Esophagus muscularis mucosa (tissue), 4 donors: ENCODE measurements at regions not wholly inside any gene's neighbourhood (a gene's known extent, or its start where the extent isn't known, plus 50 kb on each side); places are given as distances from the start of the nearest gene placed in this dataset.
A peak's percentile ranks its signal among the peaks of the same experiment; 100 is the strongest.

ENCODE experiments used
- DNase-seq: peaks from one replicate; pipeline ENCODE4 v3.0.0-alpha.2; 2017; ENCODE audit errors: extremely low spot score
- H3K27ac ChIP-seq, 4 donors: fragments of 200-600 bp; sonication (generic); replicated peaks in 1 of 4; 1 replicate in 3 of 4; 2 replicates in 1 of 4; pipeline ENCODE4 v1.5.1; 2016 to 2019; ENCODE audit warnings: mild to moderate bottlenecking in 1 of 4
- H3K27me3 ChIP-seq, 4 donors: fragments of 200-600 bp; sonication (generic); one replicate each; pipeline versions ENCODE4 v1.5.1 to v1.6.0; 2016 to 2019
- H3K36me3 ChIP-seq, 4 donors: fragments of 200-600 bp; sonication (generic); one replicate each; pipeline ENCODE4 v1.5.1; 2016 to 2019
- H3K4me1 ChIP-seq, 4 donors: fragments of 200-600 bp; sonication (generic); one replicate each; pipeline ENCODE4 v1.5.1; 2016 to 2019
- H3K4me3 ChIP-seq, 4 donors: fragments of 200-600 bp; sonication (generic); 1 replicate in 2 of 4; 2 replicates in 2 of 4; pipeline ENCODE4 v1.5.1; 2016 to 2019; ENCODE audit warnings: mild to moderate bottlenecking in 4 of 4, moderate library complexity in 1 of 4
- H3K9me3 ChIP-seq, 4 donors: fragments of 200-600 bp; sonication (generic); 1 replicate in 3 of 4; 2 replicates in 1 of 4; pipeline ENCODE4 v1.5.1; 2016 to 2019
- EP300 ChIP-seq: sonication (generic); formaldehyde crosslinking; IDR thresholded peaks from one replicate; pipeline ENCODE4 v1.6.1; 2017; ENCODE audit warnings: antibody characterized with exemption
- POLR2A ChIP-seq: fragments of 450-650 bp; IDR thresholded peaks from one replicate; pipeline ENCODE4 v1.6.1; 2017; ENCODE audit warnings: antibody characterized with exemption, moderate library complexity, mild to moderate bottlenecking, low read depth
- POLR2AphosphoS5 ChIP-seq, 2 donors: sonication (generic); formaldehyde crosslinking; IDR thresholded peaks; one replicate each; pipeline ENCODE4 v1.6.1; 2017; ENCODE audit warnings: antibody characterized with exemption in 2 of 2
- WGBS: methylation state at CpG from one replicate; pipeline ENCODE4 v1.1.5; 2018; 5-methylcytosine and 5-hydroxymethylcytosine counted together
- intact Hi-C: fragments of 100-400 bp; cut with DNase I; formaldehyde crosslinking; loops from one replicate; pipeline ENCODE4 v1.15.1; 2023
- TF ChIP-seq, protein P1 (sequence below), 3 experiments: fragments of 200-600 bp in 2 of 3; fragments of 450-650 bp in 1 of 3; sonication (generic) in 2 of 3; IDR thresholded peaks; one replicate each; pipeline ENCODE4 v1.5.1; 2017 to 2019; ENCODE audit warnings: antibody characterized with exemption in 3 of 3, mild to moderate bottlenecking in 2 of 3, moderate library complexity in 1 of 3

DNA sequence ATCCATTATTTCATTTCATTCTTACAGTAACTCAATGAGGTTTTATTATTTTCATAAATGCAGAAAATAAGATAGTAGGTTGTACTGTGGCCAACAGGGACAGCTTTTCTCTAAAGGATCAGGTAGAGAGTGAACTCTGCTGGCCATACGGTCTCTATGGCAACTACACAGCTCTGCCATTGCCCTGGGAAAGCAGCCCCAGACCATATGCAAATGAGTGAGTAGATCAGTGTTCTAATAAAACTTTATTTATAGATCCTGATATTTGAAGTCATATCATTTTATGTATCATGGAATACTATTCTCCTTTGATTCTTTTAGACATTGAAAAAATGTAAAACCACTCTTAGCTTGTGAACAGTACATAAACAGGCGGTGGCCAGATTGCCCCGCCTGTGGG, 192.5 kb upstream of the RREB1 start:
- no peak for DNase-seq
- H3K9me3 ChIP-seq = no peaks in the 10 kb centered on the region
- peaks cover 0 to 4% (median 0%) of the 10 kb centered on the region in 4 donors for H3K27me3 ChIP-seq
- H3K36me3 ChIP-seq = no peaks in the 10 kb centered on the region
- TF ChIP-seq EP300 = no peak
- TF ChIP-seq POLR2A = no peak
- TF ChIP-seq POLR2AphosphoS5 (IDR thresholded peaks at IDR 0.05) = no peak
- TF ChIP-seq, protein P1, sequence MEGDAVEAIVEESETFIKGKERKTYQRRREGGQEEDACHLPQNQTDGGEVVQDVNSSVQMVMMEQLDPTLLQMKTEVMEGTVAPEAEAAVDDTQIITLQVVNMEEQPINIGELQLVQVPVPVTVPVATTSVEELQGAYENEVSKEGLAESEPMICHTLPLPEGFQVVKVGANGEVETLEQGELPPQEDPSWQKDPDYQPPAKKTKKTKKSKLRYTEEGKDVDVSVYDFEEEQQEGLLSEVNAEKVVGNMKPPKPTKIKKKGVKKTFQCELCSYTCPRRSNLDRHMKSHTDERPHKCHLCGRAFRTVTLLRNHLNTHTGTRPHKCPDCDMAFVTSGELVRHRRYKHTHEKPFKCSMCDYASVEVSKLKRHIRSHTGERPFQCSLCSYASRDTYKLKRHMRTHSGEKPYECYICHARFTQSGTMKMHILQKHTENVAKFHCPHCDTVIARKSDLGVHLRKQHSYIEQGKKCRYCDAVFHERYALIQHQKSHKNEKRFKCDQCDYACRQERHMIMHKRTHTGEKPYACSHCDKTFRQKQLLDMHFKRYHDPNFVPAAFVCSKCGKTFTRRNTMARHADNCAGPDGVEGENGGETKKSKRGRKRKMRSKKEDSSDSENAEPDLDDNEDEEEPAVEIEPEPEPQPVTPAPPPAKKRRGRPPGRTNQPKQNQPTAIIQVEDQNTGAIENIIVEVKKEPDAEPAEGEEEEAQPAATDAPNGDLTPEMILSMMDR (IDR thresholded peaks at IDR 0.05) = no peak
- peak overlapping the region; percentile 35 to 48 (median 40) for H3K4me3 ChIP-seq
- peaks cover 16 to 40% (median 35%) of the 10 kb centered on the region in 4 donors for H3K4me1 ChIP-seq
- peak overlapping the region; percentile 67 to 76 (median 74) for H3K27ac ChIP-seq
- intact Hi-C loops = loop anchor here (10.0 kb wide), 1 partner anchor 330 kb away; no protein-coding TSS in a partner anchor
- 57% methylated on average over 3 of the region's 3 CpGs for WGBS

DNA sequence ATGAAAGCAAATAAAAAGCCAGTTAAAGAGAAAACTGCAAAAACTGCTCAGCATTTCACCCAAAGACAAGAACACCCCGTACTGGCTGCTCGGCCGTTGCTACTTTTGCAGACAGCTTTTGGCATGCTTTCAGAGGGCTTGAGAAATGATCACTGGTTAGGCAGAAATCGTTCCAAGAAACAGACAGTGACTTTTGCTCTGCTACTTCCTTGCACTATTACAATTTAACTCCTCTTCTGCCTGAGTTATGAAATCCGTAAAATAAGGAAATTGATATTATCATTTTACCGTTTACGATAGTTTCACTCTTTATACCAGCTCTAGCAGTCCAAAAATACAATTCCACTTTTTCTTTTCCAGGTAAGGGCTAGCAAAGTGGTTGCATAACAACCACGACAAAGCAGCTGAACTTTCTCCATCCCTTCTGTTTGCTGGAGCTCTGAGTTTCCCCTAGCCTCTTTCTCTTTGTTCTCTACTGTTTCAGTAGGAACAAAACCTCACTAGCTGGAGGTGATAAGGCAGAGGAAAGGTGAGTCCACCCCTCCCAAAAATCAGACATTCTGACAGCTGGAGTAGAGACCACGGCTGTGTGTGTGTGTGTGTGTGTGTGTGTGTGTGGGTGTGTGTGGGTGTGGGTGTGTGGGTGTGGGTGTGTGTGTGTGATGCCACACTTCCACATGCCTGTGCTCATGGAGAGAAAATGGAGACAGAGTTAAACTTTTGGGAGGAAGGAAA, 191.8 kb upstream of the RREB1 start:
- peak overlapping the region; percentile 67 to 76 (median 74) for H3K27ac ChIP-seq
- H3K9me3 ChIP-seq = no peaks in the 10 kb centered on the region
- 15% methylated on average over 9 of the region's 9 CpGs for WGBS
- no peaks in the 10 kb centered on the region for H3K27me3 ChIP-seq
- intact Hi-C loops = loop anchor here (10.0 kb wide), 1 partner anchor 329 kb away; no protein-coding TSS in a partner anchor
- DNase-seq = no peak
- H3K36me3 ChIP-seq = no peaks in the 10 kb centered on the region
- H3K4me3 ChIP-seq = peak overlapping the region; percentile 35 to 48 (median 40)
- TF ChIP-seq, protein P1 (IDR thresholded peaks at IDR 0.05) = no peak
- TF ChIP-seq POLR2AphosphoS5 (IDR thresholded peaks at IDR 0.05) = peak; percentile 54 to 67
- TF ChIP-seq POLR2A = no peak
- TF ChIP-seq EP300 = no peak
- peaks cover 16 to 40% (median 35%) of the 10 kb centered on the region in 4 donors for H3K4me1 ChIP-seq

DNA sequence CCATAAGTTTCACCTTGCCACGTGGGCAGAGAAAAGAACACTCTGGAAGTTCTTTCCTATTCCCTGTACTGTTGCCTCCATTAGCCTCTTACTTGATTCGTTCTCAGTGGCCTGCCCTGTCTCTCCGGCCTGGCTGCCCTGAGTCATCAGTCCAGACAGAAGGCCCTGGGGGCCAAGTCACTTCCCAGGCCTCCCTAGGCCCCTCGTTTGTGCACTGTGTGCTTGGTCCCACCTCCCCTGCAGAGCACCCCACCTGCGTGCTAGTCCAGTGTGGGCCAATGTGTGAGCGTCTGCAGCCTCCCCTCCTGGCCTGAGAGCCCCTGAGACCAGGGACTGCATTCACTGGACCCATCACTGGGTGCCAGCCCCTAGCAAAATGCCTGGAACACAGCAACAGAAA, 191.2 kb upstream of the RREB1 start:
- 64% methylated on average over 6 of the region's 6 CpGs for WGBS

DNA sequence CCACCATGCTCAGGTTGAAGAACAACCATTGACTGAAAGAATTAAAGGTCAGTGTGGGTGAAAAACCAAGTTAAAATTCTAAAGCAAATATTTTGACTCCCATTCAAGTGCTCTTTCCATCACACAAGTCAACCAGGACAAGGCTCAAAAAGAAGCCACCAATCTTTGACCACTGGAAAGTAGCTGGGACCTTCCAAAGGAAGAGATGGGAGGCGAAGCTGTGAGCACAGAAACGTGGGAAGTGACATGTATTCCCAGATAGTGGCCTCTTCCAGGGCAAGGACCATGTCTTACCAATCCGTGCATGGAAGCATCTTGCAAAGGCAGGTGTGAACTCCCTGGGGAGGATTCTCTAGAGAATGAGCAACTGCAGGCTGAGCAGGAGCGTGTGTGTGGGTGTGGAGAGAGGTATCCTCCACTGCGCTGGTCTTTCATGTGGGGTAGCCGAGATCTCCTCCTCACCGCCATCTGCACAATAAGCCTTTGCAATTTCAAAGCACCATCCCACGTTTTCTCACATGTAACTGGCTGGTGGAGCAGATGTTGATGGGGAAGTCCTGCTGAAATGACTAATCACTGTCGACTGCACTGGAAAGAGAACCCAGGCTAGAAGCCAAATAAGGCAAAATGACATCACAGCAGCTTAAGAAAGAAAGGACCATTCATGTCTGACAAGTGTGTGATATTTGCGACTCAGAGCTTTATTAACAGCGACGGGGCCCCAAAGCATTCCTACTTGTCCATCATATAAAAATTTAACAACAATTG, 189.4 kb upstream of the RREB1 start:
- intact Hi-C loops = loop anchor here (10.0 kb wide), 1 partner anchor 326 kb away; no protein-coding TSS in a partner anchor
- WGBS = 72% methylated on average over 12 of the region's 12 CpGs
- no peak for DNase-seq
- Histone ChIP-seq H3K4me1 (peaks cover 16 to 30% (median 24%) of the 10 kb centered on the region in 4 donors), H3K27me3 (no peaks in the 10 kb centered on the region), H3K4me3 (no peak overlapping the region), H3K27ac (no peak overlapping the region), H3K36me3 (no peaks in the 10 kb centered on the region), H3K9me3 (peaks cover 0 to 3% (median 0%) of the 10 kb centered on the region in 4 donors)
- TF ChIP-seq, protein P1 (IDR thresholded peaks at IDR 0.05) = no peak
- TF ChIP-seq POLR2A (no peak), EP300 (no peak)

More for the DNA sequence above, 191.2 kb upstream of the RREB1 start:
- Histone ChIP-seq H3K27me3 (no peaks in the 10 kb centered on the region), H3K4me1 (peaks cover 16 to 40% (median 35%) of the 10 kb centered on the region in 4 donors), H3K4me3 (no peak overlapping the region), H3K27ac (peak overlapping the region in 3 of 4 donors; percentile 53 to 76 (median 74)), H3K9me3 (no peaks in the 10 kb centered on the region), H3K36me3 (no peaks in the 10 kb centered on the region)
- intact Hi-C loops = loop anchor here (10.0 kb wide), 1 partner anchor 328 kb away; no protein-coding TSS in a partner anchor
- DNase-seq = no peak
- TF ChIP-seq EP300 = no peak
- TF ChIP-seq POLR2AphosphoS5 (IDR thresholded peaks at IDR 0.05) = no peak
- TF ChIP-seq, protein P1 (IDR thresholded peaks at IDR 0.05) = no peak
- TF ChIP-seq POLR2A = no peak
